ENCODE measurements at regions not wholly inside any gene's neighbourhood (a gene's known extent, or its start where the extent isn't known, plus 50 kb on each side); places are given as distances from the start of the nearest gene placed in this dataset.

DNA sequence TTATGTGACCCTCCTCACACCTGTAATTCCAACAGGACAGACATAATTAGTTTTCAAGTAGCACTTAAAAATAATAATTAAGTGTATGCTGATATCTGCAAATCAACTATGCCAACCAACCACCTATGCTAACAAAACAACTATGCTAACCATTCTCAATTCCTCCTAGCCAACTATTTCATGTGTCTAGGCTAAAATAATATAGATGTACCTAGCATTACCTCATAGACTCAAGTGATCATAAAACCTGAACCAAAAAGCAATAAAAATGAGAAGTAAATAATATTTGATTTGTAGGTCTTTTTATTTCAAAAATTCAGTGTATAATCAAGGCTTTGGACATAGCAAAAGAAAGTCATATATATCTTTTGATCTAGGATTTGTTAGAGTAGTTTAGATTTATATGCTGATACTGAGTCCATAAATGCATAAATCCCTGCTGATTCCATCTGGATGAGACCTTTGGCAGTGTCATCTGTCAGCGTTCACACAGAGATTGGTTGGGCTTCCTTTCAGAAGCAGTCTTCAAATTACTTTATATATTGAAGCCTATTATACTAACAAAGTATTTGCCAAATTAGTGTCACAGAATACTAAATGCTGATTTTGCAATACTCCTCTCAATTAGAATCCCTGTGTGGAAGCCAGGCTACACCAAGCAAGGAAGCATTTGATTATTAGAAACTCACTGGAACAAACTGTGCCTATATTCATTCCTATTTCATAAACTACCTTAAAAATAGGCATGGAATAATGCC lies 101.4 kb upstream of the PPM1H start:
- CTCF ChIA-PET = interaction anchor here (2.4 kb wide), 1 partner anchor 13 kb away, joined by 9 read pairs; no protein-coding TSS in a partner anchor
- POLR2A ChIA-PET = no interaction called here
- no peak for DNase-seq (ENCODE audit: extremely low spot score)
- TF ChIP-seq, protein P1, sequence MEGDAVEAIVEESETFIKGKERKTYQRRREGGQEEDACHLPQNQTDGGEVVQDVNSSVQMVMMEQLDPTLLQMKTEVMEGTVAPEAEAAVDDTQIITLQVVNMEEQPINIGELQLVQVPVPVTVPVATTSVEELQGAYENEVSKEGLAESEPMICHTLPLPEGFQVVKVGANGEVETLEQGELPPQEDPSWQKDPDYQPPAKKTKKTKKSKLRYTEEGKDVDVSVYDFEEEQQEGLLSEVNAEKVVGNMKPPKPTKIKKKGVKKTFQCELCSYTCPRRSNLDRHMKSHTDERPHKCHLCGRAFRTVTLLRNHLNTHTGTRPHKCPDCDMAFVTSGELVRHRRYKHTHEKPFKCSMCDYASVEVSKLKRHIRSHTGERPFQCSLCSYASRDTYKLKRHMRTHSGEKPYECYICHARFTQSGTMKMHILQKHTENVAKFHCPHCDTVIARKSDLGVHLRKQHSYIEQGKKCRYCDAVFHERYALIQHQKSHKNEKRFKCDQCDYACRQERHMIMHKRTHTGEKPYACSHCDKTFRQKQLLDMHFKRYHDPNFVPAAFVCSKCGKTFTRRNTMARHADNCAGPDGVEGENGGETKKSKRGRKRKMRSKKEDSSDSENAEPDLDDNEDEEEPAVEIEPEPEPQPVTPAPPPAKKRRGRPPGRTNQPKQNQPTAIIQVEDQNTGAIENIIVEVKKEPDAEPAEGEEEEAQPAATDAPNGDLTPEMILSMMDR (IDR thresholded peaks at IDR 0.05; ENCODE audit: control extremely low read depth, extremely low read depth, low read depth, missing control alignments) = no peak

DNA sequence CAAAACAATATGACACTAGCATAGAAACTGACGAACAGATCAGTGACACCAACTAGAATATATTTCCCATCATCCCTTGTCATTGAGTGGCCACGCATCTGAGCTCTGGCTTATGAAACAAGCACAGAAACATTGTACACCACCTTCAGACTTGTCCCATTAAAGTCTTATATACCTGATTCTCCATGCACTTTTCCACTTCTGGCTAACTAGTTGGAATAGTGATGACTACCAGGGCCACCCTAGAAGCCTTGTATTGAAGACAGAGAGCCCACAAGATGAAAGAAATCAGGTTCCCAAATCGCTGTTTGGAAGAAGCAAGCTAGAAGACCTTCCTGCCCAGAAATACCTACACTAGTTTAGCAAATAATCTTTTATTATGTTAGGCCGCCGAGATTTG lies 99.7 kb upstream of the PPM1H start:
- DNase-seq (ENCODE audit: extremely low spot score) = no peak
- ChIA-PET POLR2A (no interaction called here), CTCF (interaction anchor here (2.4 kb wide), 1 partner anchor 11 kb away, joined by 9 read pairs; no protein-coding TSS in a partner anchor)
- TF ChIP-seq, protein P1 (IDR thresholded peaks at IDR 0.05; ENCODE audit: control extremely low read depth, extremely low read depth, low read depth, missing control alignments) = no peak

DNA sequence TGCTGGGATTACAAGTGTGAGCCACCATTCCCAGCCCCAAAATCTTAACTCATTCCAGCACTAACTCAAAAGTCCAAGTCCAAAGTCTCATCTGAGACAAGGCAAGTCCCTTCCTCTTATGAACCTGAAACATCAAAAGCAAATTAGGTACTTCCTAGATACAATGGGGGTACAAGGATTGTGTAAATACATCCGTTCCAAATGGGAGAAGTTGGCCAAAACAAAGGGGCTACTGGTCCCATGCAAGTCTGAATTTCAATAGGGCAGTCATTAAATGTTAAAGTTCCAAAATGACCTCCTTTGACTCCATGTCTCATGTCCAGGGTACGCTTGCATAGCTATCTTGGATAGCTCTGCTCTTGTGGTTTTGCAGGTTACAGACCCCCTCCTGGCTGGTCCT lies 94.7 kb upstream of the PPM1H start:
- ChIA-PET CTCF (no interaction called here), POLR2A (no interaction called here)
- no peak for DNase-seq (ENCODE audit: extremely low spot score)
- TF ChIP-seq, protein P1 (IDR thresholded peaks at IDR 0.05; ENCODE audit: control extremely low read depth, extremely low read depth, low read depth, missing control alignments) = no peak

DNA sequence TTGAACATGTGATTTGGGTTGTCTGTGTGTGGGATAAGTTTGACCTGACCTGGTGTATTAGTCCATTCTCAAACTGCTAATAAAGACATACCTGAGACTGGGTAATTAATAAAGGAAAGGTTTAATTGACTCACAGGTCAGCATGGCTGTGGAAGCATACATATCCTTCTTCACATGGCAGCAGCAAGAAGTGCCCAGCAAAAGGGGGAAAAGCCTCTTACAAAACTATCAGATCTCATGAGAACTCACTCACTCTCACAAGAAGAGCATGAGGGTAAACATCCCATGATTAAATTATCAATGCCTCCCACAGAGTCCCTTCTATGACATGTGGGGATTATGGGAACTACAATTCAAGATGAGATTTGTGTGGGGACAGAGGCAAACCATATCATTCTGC lies 94.0 kb upstream of the PPM1H start:
- DNase-seq (ENCODE audit: extremely low spot score) = no peak
- TF ChIP-seq, protein P1 (IDR thresholded peaks at IDR 0.05; ENCODE audit: control extremely low read depth, extremely low read depth, low read depth, missing control alignments) = no peak
- ChIA-PET POLR2A (no interaction called here), CTCF (no interaction called here)

DNA sequence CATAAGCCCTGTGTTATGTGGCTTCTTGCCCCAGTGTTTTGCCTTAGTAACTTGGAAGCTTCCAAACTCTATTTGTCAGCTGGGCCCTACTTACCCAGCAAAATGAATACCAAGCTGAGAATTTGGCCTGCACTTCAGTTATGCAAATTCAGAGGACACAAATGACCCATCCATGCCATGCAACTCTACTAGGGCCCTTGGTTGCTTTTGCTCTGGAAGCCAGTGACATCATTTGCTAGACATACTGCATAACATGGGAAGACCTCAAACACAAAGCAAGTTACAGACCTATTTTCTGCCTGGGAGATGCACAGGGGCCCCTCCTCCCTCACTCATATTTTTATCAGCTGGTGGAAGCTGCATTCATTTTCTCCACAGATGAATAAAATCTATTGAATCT lies 90.2 kb upstream of the PPM1H start:
- ChIA-PET CTCF (interaction anchor here (2.6 kb wide), 1 partner anchor 10 kb away, joined by 9 read pairs; no protein-coding TSS in a partner anchor), POLR2A (no interaction called here)
- TF ChIP-seq, protein P1 (IDR thresholded peaks at IDR 0.05; ENCODE audit: control extremely low read depth, extremely low read depth, low read depth, missing control alignments) = no peak
- no peak for DNase-seq (ENCODE audit: extremely low spot score)

DNA sequence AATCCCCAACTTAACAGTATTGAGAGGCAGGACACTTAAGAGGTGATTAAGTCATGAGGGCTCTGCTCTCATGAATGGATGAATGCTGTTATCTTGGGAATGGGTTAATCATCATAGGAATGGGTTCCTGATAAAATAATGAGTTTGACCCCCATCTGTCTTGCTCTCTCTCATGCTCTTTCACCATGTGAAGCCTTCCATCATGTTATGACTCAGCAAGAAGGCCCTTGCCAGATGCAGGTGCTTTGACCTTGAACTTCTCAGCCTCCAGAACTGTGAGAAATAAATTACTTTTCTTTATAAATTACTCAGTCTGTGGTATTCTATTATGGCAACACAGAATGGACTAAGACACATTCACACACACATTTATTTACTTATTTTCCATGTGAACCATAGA lies 89.0 kb upstream of the PPM1H start:
- TF ChIP-seq, protein P1 (IDR thresholded peaks at IDR 0.05; ENCODE audit: control extremely low read depth, extremely low read depth, low read depth, missing control alignments) = no peak
- no peak for DNase-seq (ENCODE audit: extremely low spot score)
- ChIA-PET CTCF (interaction anchor here (1.0 to 2.6 kb wide), 2 partner anchors 11 kb away, joined by 3 to 9 read pairs; no protein-coding TSS in a partner anchor), POLR2A (no interaction called here)

Measured in GM10248 (cell line).